GM12891 (cell line): ENCODE measurements at regions not wholly inside any gene's neighbourhood (a gene's known extent, or its start where the extent isn't known, plus 50 kb on each side); places are given as distances from the start of the nearest gene placed in this dataset.

Experiments
- DNase-seq: peaks from one replicate; pipeline ENCODE4 v3.0.0; 2011; ENCODE audit warnings: low spot score; ENCODE audit not compliant: insufficient read length
- FAIRE-seq: peaks from 2 replicates; lab custom pipeline; 2011; peaks lifted over from hg19 to GRCh38; lab: Jason Lieb, UNC
- PAX5 ChIP-seq: IDR thresholded peaks from 2 replicates; pipeline ENCODE4 v1.6.1; 2011; ENCODE audit warnings: low read length, moderate library complexity, mild to moderate bottlenecking; ENCODE audit not compliant: insufficient read depth, severe bottlenecking
- POLR2A ChIP-seq: IDR thresholded peaks from 2 replicates; pipeline ENCODE4 v1.6.1; 2011; ENCODE audit warnings: low read depth, low read length, control low read depth
- POLR2AphosphoS5 ChIP-seq: IDR thresholded peaks from 2 replicates; pipeline ENCODE4 v1.6.1; 2011; ENCODE audit warnings: low read depth, low read length, control low read depth
- POU2F2 ChIP-seq: IDR thresholded peaks from 2 replicates; pipeline ENCODE4 v1.6.1; 2011; ENCODE audit warnings: low read depth, mild to moderate bottlenecking, control low read depth, low read length, moderate library complexity
- SPI1 ChIP-seq: IDR thresholded peaks from 2 replicates; pipeline ENCODE4 v1.6.1; 2011; ENCODE audit warnings: low read depth, low read length, control low read depth
- TAF1 ChIP-seq: IDR thresholded peaks from 2 replicates; pipeline ENCODE4 v1.6.1; 2011; ENCODE audit warnings: low read depth, low read length, control low read depth

- FAIRE-seq (no peak), DNase-seq (no peak)
- TF ChIP-seq POLR2A (no peak), TAF1 (no peak), POLR2AphosphoS5 (no peak), SPI1 (no peak), POU2F2 (no peak), PAX5 (no peak)
Measured at GRCh38 chr13:91157273-91158016, 190.0 kb upstream of the MIR17HG start.

GRCh38 chr13:91158017-91158395 lies 189.5 kb upstream of the MIR17HG start:
- TF ChIP-seq PAX5 (no peak), POU2F2 (no peak), POLR2AphosphoS5 (no peak), TAF1 (no peak), POLR2A (no peak), SPI1 (no peak)
- no peak for DNase-seq
- FAIRE-seq, result no peak

GRCh38 chr13:91162180-91162579 lies 185.3 kb upstream of the MIR17HG start:
- DNase-seq (no peak), FAIRE-seq (no peak)
- TF ChIP-seq PAX5 (no peak), POLR2A (no peak), POLR2AphosphoS5 (no peak)

DNA sequence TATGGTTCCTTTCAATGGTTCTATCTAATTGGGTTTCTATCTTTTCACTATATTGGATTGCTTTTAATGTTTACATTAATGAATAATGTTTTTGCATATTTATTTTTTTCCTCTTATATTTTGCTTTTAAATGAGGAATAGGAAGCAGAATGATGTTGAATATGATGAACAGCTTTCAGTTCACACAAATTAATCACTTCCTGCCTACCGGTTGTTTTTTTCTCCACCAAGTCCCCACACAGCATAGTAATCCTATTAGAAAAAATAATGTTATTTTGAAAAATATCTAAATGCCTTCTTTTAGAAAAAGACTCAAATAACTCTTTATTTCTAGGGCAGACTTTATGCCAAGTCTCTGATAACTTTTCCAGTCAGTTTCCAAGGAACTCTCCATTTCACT lies 184.9 kb upstream of the MIR17HG start:
- DNase-seq (no peak), FAIRE-seq (no peak)
- TF ChIP-seq POLR2A (no peak), POU2F2 (no peak), TAF1 (no peak), PAX5 (no peak), SPI1 (no peak), POLR2AphosphoS5 (no peak)

DNA sequence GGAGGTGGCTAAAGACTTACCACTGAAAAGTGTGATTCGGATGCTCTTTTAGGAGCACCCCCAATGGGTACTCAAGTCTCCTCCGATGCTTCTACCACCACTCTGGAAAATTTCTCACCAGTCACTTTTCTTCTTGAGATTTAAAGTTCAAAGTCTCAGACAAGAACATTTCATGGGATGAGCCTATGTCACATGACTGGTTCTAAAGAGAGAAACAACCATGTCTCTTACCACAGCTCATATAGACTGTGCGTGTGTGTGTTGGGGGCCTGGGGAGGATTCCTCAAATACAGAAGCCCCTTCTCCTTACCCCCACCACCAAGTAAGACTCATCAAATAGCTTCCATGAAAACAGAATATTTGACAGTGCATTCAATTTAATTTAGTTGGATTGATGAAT lies 181.7 kb upstream of the MIR17HG start:
- DNase-seq (no peak), FAIRE-seq (no peak)
- TF ChIP-seq POLR2AphosphoS5 (no peak), SPI1 (no peak), PAX5 (no peak), POU2F2 (no peak), TAF1 (no peak)

- no peak for TF ChIP-seq PAX5
- no peak for TF ChIP-seq POLR2A
- TF ChIP-seq POLR2AphosphoS5, result no peak
- no peak for TF ChIP-seq SPI1
- TF ChIP-seq POU2F2, result no peak
- TF ChIP-seq TAF1, result no peak
- FAIRE-seq (no peak), DNase-seq (no peak)
Measured at GRCh38 chr13:91166714-91167511, 180.6 kb upstream of the MIR17HG start.

GRCh38 chr13:91167706-91168385 lies 179.6 kb upstream of the MIR17HG start:
- no peak for FAIRE-seq
- DNase-seq, result no peak
- TF ChIP-seq POLR2AphosphoS5 (no peak), SPI1 (no peak), PAX5 (no peak), POLR2A (no peak), POU2F2 (no peak), TAF1 (no peak)

- no peak for FAIRE-seq
- no peak for DNase-seq
- TF ChIP-seq TAF1, result no peak
- no peak for TF ChIP-seq POU2F2
- no peak for TF ChIP-seq POLR2AphosphoS5
- TF ChIP-seq PAX5, result no peak
- TF ChIP-seq POLR2A, result no peak
- no peak for TF ChIP-seq SPI1
Measured at GRCh38 chr13:91168386-91168711, 179.1 kb upstream of the MIR17HG start.
